GM23338 (cell line): ENCODE measurements at regions not wholly inside any gene's neighbourhood (a gene's known extent, or its start where the extent isn't known, plus 50 kb on each side); places are given as distances from the start of the nearest gene placed in this dataset.

Experiments
- ATAC-seq: fragments of 200-7000 bp; cut with Tn5 transposase; 3 replicates; pipeline ENCODE4 v1.9.1; 2020
- DNase-seq: peaks from one replicate; pipeline ENCODE4 v3.0.0-alpha.2; 2015; ENCODE audit warnings: low spot score
- H2AFZ ChIP-seq: fragments of 200-600 bp; sonication (generic); 2 replicates; pipeline ENCODE4 v1.8.0; 2016; ENCODE audit warnings: antibody characterized with exemption, mild to moderate bottlenecking, moderate library complexity
- H3F3A ChIP-seq: fragments of 200-600 bp; sonication (generic); replicated peaks from 2 replicates; pipeline ENCODE4 v1.8.0; 2017; ENCODE audit warnings: antibody characterized with exemption, mixed run types, low read depth
- H3K27ac ChIP-seq: fragments of 200-600 bp; sonication (generic); 2 replicates; pipeline ENCODE4 v1.6.1; 2016; ENCODE audit warnings: low read depth
- H3K27me3 ChIP-seq: fragments of 200-600 bp; sonication (generic); 2 replicates; pipeline ENCODE4 v1.8.0; 2016; ENCODE audit warnings: mild to moderate bottlenecking, mixed run types, moderate library complexity; ENCODE audit not compliant: insufficient read depth
- H3K36me3 ChIP-seq: fragments of 200-600 bp; sonication (generic); 2 replicates; pipeline ENCODE4 v1.8.0; 2016; ENCODE audit warnings: mild to moderate bottlenecking; ENCODE audit not compliant: insufficient read depth
- H3K4me1 ChIP-seq: fragments of 200-600 bp; sonication (generic); 2 replicates; pipeline ENCODE4 v1.8.0; 2016; ENCODE audit warnings: mild to moderate bottlenecking, moderate library complexity; ENCODE audit not compliant: insufficient read depth
- H3K4me2 ChIP-seq: fragments of 200-600 bp; sonication (generic); 2 replicates; pipeline ENCODE4 v1.7.1; 2017; ENCODE audit warnings: mixed run types
- H3K4me3 ChIP-seq: fragments of 200-600 bp; sonication (generic); 2 replicates; pipeline ENCODE4 v1.6.1; 2016; ENCODE audit warnings: mixed run types
- H3K79me2 ChIP-seq: fragments of 200-600 bp; sonication (generic); replicated peaks from 2 replicates; pipeline ENCODE4 v1.8.0; 2017; ENCODE audit warnings: mild to moderate bottlenecking; ENCODE audit not compliant: insufficient read depth
- H3K9me2 ChIP-seq: fragments of 200-600 bp; sonication (generic); 2 replicates; pipeline ENCODE4 v1.8.0; 2017; ENCODE audit not compliant: insufficient read depth
- H4K20me1 ChIP-seq: fragments of 200-600 bp; sonication (generic); replicated peaks from 2 replicates; pipeline ENCODE4 v1.8.0; 2017; ENCODE audit warnings: mild to moderate bottlenecking; ENCODE audit not compliant: insufficient read depth
- H3K27ac Mint-ChIP-seq: 2 replicates; pipeline ENCODE4 v1.8.0; 2020; ENCODE audit warnings: inconsistent platforms, mild to moderate bottlenecking, moderate library complexity, mixed read lengths
- H3K27me3 Mint-ChIP-seq: 3 replicates; pipeline ENCODE4 v1.8.0; 2022; ENCODE audit warnings: low read depth, mild to moderate bottlenecking, moderate library complexity, mixed read lengths, inconsistent platforms; ENCODE audit not compliant: insufficient read depth, poor library complexity
- H3K36me3 Mint-ChIP-seq: 3 replicates; pipeline ENCODE4 v1.8.0; 2021; ENCODE audit warnings: low read depth, mild to moderate bottlenecking, inconsistent platforms, moderate library complexity, mixed read lengths
- H3K4me1 Mint-ChIP-seq: 3 replicates; pipeline ENCODE4 v1.8.0; 2020; ENCODE audit warnings: mild to moderate bottlenecking, inconsistent platforms, mixed read lengths
- H3K4me3 Mint-ChIP-seq: 3 replicates; pipeline ENCODE4 v1.8.0; 2021; ENCODE audit warnings: moderate library complexity, mild to moderate bottlenecking, inconsistent platforms, mixed read lengths
- H3K9me3 Mint-ChIP-seq: 3 replicates; pipeline ENCODE4 v1.8.0; 2020; ENCODE audit warnings: moderate library complexity, mild to moderate bottlenecking, inconsistent platforms, mixed read lengths
- CREB1 ChIP-seq: fragments of 250-450 bp; sonication (Bioruptor Pico); IDR thresholded peaks from 2 replicates; pipeline ENCODE4 v1.5.0; 2020; ENCODE audit warnings: low read depth, mild to moderate bottlenecking, moderate library complexity
- CTCF ChIP-seq, 2 experiments: fragments of 200-600 bp in 1 of 2; sonication (generic) in 1 of 2; conservative IDR thresholded peaks; 2 replicates each; pipeline versions ENCODE4 v1.5.1 to v1.6.1; 2016 to 2017; ENCODE audit warnings: antibody characterized with exemption in 2 of 2, low read depth in 2 of 2, mild to moderate bottlenecking in 2 of 2, moderate library complexity in 1 of 2
- EZH2phosphoT487 ChIP-seq: fragments of 200-600 bp; sonication (generic); IDR thresholded peaks from one replicate; pipeline ENCODE4 v1.8.1; 2018; ENCODE audit warnings: antibody characterized with exemption; ENCODE audit not compliant: unreplicated experiment
- JUNB ChIP-seq: IDR thresholded peaks from one replicate; pipeline ENCODE4 v1.6.1; 2016; ENCODE audit warnings: antibody characterized with exemption; ENCODE audit not compliant: unreplicated experiment
- NANOG ChIP-seq: IDR thresholded peaks from 2 replicates; pipeline ENCODE4 v1.6.1; 2016; ENCODE audit warnings: antibody characterized with exemption, borderline replicate concordance
- STAT1 ChIP-seq: IDR thresholded peaks from one replicate; pipeline ENCODE4 v1.6.1; 2016; ENCODE audit warnings: antibody characterized with exemption; ENCODE audit not compliant: unreplicated experiment
- ZNF114 ChIP-seq: fragments of 250-450 bp; sonication (Bioruptor Pico); IDR thresholded peaks from 2 replicates; pipeline ENCODE4 v1.5.0; 2020; ENCODE audit warnings: mild to moderate bottlenecking, moderate library complexity
- ZNF331 ChIP-seq: fragments of 250-450 bp; sonication (Bioruptor Pico); IDR thresholded peaks from 2 replicates; pipeline ENCODE4 v1.5.0; 2020; ENCODE audit warnings: low read depth, mild to moderate bottlenecking, moderate library complexity
- TF ChIP-seq, protein P1 (sequence below): IDR thresholded peaks from 2 replicates; pipeline ENCODE4 v1.6.1; 2016; ENCODE audit warnings: antibody characterized with exemption
- TF ChIP-seq, protein P2 (sequence below): fragments of 250-450 bp; sonication (Bioruptor Pico); IDR thresholded peaks from 2 replicates; pipeline ENCODE4 v1.5.0; 2020; ENCODE audit warnings: mild to moderate bottlenecking, moderate library complexity
- TF ChIP-seq, protein P3 (sequence below): IDR thresholded peaks from one replicate; pipeline ENCODE4 v1.6.1; 2018; ENCODE audit warnings: antibody characterized with exemption; ENCODE audit not compliant: unreplicated experiment

- TF ChIP-seq, protein P1, sequence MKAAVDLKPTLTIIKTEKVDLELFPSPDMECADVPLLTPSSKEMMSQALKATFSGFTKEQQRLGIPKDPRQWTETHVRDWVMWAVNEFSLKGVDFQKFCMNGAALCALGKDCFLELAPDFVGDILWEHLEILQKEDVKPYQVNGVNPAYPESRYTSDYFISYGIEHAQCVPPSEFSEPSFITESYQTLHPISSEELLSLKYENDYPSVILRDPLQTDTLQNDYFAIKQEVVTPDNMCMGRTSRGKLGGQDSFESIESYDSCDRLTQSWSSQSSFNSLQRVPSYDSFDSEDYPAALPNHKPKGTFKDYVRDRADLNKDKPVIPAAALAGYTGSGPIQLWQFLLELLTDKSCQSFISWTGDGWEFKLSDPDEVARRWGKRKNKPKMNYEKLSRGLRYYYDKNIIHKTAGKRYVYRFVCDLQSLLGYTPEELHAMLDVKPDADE, result no peak
- TF ChIP-seq CTCF (conservative IDR thresholded peaks at IDR 0.05; ENCODE audit: low read depth in 2 of 2) (no peak), STAT1 (no peak), EZH2phosphoT487 (no peak), NANOG (no peak), JUNB (no peak), ZNF331 (CRISPR knock-in tag) (no peak)
Observed at GRCh38 chr11:80960381-80961029, 1519.7 kb upstream of the TENM4 start (continued).

DNA sequence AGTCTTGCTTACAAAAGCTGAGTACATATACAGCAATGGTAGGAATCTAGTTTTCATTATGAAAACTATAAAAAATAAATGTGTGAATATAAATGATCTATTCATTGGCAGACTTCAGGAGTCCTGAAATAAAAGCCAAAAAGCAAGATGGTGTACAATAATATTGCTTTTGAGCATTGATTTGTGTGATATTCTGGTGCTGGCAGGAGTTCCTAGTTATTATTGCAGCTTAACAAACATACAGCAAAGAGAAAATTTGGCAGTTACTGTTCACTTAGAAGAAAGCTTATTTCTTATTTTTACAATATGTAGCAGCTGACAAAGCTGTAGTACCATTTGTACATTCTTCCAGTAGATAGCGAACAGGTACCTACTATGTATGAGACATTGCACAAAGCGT, 1518.9 kb upstream of the TENM4 start:
- DNase-seq (no peak), ATAC-seq (no peak)
- no peak for TF ChIP-seq CREB1 (CRISPR knock-in tag)
- no peak for TF ChIP-seq ZNF114 (CRISPR knock-in tag)
- TF ChIP-seq, protein P2, sequence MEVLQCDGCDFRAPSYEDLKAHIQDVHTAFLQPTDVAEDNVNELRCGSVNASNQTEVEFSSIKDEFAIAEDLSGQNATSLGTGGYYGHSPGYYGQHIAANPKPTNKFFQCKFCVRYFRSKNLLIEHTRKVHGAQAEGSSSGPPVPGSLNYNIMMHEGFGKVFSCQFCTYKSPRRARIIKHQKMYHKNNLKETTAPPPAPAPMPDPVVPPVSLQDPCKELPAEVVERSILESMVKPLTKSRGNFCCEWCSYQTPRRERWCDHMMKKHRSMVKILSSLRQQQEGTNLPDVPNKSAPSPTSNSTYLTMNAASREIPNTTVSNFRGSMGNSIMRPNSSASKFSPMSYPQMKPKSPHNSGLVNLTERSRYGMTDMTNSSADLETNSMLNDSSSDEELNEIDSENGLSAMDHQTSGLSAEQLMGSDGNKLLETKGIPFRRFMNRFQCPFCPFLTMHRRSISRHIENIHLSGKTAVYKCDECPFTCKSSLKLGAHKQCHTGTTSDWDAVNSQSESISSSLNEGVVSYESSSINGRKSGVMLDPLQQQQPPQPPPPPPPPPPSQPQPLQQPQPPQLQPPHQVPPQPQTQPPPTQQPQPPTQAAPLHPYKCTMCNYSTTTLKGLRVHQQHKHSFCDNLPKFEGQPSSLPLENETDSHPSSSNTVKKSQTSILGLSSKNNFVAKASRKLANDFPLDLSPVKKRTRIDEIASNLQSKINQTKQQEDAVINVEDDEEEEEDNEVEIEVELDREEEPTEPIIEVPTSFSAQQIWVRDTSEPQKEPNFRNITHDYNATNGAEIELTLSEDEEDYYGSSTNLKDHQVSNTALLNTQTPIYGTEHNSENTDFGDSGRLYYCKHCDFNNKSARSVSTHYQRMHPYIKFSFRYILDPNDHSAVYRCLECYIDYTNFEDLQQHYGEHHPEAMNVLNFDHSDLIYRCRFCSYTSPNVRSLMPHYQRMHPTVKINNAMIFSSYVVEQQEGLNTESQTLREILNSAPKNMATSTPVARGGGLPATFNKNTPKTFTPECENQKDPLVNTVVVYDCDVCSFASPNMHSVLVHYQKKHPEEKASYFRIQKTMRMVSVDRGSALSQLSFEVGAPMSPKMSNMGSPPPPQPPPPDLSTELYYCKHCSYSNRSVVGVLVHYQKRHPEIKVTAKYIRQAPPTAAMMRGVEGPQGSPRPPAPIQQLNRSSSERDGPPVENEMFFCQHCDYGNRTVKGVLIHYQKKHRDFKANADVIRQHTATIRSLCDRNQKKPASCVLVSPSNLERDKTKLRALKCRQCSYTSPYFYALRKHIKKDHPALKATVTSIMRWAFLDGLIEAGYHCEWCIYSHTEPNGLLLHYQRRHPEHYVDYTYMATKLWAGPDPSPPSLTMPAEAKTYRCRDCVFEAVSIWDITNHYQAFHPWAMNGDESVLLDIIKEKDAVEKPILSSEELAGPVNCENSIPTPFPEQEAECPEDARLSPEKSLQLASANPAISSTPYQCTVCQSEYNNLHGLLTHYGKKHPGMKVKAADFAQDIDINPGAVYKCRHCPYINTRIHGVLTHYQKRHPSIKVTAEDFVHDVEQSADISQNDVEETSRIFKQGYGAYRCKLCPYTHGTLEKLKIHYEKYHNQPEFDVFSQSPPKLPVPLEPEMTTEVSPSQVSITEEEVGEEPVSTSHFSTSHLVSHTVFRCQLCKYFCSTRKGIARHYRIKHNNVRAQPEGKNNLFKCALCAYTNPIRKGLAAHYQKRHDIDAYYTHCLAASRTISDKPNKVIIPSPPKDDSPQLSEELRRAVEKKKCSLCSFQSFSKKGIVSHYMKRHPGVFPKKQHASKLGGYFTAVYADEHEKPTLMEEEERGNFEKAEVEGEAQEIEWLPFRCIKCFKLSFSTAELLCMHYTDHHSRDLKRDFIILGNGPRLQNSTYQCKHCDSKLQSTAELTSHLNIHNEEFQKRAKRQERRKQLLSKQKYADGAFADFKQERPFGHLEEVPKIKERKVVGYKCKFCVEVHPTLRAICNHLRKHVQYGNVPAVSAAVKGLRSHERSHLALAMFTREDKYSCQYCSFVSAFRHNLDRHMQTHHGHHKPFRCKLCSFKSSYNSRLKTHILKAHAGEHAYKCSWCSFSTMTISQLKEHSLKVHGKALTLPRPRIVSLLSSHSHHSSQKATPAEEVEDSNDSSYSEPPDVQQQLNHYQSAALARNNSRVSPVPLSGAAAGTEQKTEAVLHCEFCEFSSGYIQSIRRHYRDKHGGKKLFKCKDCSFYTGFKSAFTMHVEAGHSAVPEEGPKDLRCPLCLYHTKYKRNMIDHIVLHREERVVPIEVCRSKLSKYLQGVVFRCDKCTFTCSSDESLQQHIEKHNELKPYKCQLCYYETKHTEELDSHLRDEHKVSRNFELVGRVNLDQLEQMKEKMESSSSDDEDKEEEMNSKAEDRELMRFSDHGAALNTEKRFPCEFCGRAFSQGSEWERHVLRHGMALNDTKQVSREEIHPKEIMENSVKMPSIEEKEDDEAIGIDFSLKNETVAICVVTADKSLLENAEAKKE, result no peak
- no peak for TF ChIP-seq JUNB
- TF ChIP-seq, protein P3, sequence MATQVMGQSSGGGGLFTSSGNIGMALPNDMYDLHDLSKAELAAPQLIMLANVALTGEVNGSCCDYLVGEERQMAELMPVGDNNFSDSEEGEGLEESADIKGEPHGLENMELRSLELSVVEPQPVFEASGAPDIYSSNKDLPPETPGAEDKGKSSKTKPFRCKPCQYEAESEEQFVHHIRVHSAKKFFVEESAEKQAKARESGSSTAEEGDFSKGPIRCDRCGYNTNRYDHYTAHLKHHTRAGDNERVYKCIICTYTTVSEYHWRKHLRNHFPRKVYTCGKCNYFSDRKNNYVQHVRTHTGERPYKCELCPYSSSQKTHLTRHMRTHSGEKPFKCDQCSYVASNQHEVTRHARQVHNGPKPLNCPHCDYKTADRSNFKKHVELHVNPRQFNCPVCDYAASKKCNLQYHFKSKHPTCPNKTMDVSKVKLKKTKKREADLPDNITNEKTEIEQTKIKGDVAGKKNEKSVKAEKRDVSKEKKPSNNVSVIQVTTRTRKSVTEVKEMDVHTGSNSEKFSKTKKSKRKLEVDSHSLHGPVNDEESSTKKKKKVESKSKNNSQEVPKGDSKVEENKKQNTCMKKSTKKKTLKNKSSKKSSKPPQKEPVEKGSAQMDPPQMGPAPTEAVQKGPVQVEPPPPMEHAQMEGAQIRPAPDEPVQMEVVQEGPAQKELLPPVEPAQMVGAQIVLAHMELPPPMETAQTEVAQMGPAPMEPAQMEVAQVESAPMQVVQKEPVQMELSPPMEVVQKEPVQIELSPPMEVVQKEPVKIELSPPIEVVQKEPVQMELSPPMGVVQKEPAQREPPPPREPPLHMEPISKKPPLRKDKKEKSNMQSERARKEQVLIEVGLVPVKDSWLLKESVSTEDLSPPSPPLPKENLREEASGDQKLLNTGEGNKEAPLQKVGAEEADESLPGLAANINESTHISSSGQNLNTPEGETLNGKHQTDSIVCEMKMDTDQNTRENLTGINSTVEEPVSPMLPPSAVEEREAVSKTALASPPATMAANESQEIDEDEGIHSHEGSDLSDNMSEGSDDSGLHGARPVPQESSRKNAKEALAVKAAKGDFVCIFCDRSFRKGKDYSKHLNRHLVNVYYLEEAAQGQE, result no peak
- no peak overlapping the region for H3K27ac Mint-ChIP-seq
- Histone ChIP-seq H3F3A (no peaks in the 10 kb centered on the region), H2AFZ (no peak overlapping the region), H3K27me3 (no peaks in the 10 kb centered on the region), H3K4me3 (no peak overlapping the region), H4K20me1 (no peaks in the 10 kb centered on the region), H3K79me2 (no peaks in the 10 kb centered on the region), H3K4me1 (peaks cover 13% of the 10 kb centered on the region), H3K9me2 (peaks cover 5% of the 10 kb centered on the region; the same call in 1 of the 2 replicates), H3K36me3 (no peaks in the 10 kb centered on the region), H3K27ac (no peak overlapping the region), H3K4me2 (no peak overlapping the region)
- H3K4me3 Mint-ChIP-seq, result no peak overlapping the region
- H3K27me3 Mint-ChIP-seq, result peaks cover 3% of the 10 kb centered on the region
- H3K4me1 Mint-ChIP-seq, result peaks cover 8% of the 10 kb centered on the region
- no peaks in the 10 kb centered on the region for H3K9me3 Mint-ChIP-seq
- H3K36me3 Mint-ChIP-seq, result no peaks in the 10 kb centered on the region
